HG03457 (cell line): ENCODE measurements at regions not wholly inside any gene's neighbourhood (a gene's known extent, or its start where the extent isn't known, plus 50 kb on each side); places are given as distances from the start of the nearest gene placed in this dataset.

ENCODE experiments used
- ATAC-seq: cut with Tn5 transposase; IDR thresholded peaks from one replicate; pipeline ENCODE4 v1.9.1; 2021; ENCODE audit warnings: moderate number of reproducible peaks; ENCODE audit not compliant: unreplicated experiment

DNA sequence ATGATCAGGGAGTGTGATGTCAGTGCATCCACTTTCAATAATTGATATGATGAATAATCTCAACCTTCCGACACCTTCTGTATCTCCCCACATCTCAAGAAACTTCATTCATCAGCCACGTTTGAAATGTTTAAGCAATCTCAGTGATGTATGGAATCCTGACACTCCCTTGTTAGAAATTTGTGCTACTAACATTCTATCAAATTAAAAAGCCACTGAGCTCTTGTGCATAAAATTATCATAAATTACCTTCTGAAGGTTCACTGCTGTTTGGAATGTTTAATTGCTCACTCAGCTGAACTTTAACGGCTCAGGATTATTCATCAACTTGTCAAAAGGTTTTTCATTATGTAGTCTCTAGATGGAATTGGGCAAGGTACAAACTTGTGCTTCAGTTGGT, 108.4 kb upstream of the DPH6 start:
- no peak for ATAC-seq

DNA sequence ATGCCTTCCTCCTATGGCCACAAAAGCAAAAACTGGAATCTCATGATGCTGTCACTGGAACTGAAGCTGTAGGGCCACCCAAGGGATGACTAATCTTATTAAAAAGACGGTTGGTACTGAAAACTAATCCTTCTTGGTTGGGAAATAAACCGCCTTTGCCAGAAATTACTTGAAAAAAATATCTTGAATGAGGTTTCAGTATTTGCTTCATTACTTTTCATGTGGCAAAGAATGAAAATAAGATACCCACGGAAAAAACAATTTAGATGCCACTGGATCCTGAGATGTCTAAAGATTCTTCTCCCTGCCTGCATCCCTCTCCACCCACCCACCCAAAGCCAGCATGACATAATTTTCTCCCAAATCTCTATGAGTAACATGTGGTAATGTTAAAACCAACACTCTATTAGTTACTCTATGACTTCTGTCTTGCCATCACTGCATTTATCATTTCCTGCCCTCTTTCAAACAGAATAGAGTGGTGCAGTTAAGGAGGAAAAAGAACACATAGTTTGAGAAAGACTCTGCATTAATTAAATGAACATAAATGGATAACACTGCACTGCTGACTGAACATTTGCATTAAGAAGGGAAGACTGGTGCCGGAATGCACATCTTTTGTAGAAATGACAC, 111.8 kb upstream of the DPH6 start:
- no peak for ATAC-seq

GRCh38 chr15:35663956-35664355, 118.0 kb upstream of the DPH6 start:
- no peak for ATAC-seq

DNA sequence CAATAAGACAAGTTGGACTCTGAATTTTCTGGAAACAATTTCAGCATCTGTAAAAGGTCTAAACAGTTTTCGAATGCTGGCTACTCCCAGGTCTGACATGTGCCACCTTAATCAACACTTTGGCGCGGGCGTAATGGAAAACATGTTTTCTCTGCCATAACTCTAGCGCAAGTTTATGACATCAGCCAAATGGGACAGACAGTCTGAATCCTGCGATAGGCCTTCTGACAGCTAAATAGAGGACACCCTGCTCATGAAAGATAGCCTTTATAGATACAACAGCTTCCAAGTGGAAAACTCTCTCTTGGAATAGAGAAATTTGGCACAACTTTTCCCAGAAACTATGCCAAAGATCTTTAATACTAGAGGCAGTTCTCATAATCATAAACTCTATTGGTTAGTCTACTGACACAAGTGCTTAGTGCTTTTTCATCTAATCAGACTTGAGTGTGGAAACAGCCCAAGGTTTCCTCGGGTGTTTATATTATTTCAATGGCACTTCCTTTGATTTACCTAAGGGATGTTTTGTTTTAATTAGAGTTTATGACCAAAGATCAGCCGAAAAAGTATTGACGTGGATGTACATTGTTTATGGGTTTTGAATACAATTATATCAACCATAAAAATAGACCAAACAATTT, 120.1 kb upstream of the DPH6 start:
- no peak for ATAC-seq

DNA sequence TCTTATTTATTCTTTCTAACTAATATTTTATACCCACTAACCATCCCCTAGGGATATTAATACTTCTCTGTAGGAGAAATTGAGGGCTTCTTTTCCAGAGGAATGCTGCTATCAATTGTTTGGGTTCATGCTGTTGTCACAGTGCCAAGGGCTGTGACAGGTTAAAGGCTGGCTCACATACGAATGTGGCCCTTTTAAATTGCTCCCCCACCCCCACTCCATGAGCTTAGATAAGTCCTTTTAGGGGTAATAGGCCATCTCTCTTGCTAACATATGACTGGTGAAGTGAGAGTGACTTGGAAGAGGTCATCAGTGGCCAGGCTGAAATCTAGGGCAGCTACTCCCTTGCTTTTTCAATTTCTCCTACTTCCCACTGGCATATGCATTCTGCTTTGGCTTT, 121.9 kb upstream of the DPH6 start:
- no peak for ATAC-seq

DNA sequence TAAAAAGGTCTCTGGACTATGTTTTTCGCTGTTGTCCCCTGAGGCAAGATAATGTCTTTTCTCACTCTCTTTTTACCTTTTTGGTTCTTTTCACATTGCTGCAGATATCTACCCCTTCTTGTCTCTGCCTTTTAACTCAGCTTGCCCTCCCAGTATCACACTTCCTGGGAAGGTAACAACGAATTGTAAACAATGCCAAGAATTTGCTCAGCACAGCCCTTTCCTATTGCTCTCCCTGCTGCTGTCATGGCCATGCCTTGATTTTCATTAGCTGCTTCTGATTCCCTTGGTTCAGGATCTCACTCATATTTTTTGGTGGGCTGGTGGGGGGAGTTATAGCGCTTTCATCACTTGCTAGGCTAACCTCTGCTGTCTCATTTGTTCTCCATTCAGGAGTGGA, 123.1 kb upstream of the DPH6 start:
- ATAC-seq: no peak

DNA sequence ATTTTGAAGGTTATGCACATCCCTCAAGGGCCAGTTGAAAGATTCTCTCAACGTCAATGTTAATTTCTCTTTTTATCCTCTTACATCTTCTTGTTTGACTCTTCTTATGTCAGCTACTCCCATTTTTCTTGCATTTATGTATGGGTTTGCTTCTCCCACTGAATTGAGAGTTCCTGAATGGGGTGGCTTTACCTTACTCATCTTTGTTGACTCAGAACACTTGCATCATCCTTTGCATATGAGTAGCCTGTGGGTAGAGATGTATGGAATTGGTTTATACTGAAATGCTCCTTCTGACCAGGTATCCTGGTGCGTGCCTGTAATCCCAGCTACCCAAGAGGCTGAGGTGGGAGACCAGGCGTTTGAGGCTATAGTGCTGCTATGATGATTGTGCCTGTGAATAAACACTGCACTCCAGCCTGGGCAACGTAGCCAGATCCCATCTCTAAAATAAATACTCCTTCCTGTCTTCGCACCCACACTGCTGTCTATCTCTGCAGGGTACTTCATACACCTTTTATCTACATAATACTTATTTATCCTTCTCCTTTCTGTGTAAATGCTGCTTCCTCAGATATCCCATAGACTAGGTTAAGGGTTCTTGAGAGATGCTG, 123.6 kb upstream of the DPH6 start:
- ATAC-seq: no peak

DNA sequence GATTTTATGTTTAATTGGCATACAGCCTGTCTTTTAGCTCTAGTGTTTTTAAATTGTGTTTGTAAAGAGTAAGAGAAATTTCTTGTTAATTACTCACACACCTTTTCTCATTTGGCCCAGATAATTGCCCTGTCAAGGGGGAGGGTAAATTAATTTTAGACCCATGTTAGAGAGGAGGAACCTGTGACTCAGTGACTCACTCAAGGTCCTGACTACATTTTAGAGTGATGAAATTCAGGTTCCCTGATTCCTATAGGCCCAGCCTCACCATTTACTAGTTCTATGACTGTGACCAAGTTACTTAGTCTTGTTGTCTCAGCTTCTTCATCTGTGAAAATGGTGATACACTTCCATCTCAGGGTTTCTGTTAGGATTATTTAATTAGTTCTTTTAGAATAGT, 125.2 kb upstream of the DPH6 start:
- ATAC-seq: no peak

DNA sequence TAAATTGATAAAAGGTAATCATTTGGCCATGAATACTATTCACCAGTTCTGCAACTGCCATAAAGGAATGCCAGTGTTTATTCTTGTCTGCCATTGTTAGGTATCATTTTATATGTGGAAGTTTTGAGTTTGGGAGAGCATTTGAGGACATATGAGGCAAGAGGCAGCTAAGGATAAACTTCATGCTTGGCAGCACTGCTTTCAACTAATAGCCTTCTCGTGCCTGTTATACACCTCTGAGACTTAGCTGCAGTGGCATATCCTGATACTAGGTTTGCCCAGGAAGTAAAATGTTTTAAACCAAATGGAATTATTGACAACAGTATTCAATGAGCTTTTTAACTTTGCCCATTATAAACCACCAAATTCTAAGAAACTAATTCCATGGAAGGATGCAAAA, 126.0 kb upstream of the DPH6 start:
- ATAC-seq: no peak

GRCh38 chr15:35673093-35673684, 127.2 kb upstream of the DPH6 start:
- ATAC-seq: peak; percentile 58

GRCh38 chr15:35674873-35675781, 129.2 kb upstream of the DPH6 start:
- ATAC-seq: no peak

GRCh38 chr15:35678774-35679173, 132.8 kb upstream of the DPH6 start:
- no peak for ATAC-seq

GRCh38 chr15:35679186-35679585, 133.2 kb upstream of the DPH6 start:
- no peak for ATAC-seq

- ATAC-seq: no peak
Measured at GRCh38 chr15:35680951-35681350, 135.0 kb upstream of the DPH6 start.

- ATAC-seq: no peak
Measured at GRCh38 chr15:35686347-35686746, 140.4 kb upstream of the DPH6 start.

DNA sequence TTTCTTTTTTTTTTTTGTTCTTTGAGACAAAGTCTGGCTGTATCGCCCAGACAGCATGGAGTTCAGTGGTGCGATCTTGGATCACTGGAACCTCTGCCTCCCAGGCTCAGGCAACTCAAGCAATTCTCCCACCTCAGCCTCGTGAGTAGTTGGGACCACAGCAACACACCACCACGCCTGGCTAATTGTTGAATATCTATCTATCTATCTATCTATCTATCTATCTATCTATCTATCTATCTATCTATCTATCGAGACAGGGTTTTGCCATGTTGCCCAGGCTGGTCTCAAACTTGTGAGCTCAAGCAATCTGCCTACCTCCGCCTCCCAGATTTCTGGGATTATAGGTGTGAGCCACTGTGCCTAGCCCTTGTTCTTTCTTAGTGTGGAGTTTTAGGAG, 143.3 kb upstream of the DPH6 start:
- ATAC-seq: no peak

DNA sequence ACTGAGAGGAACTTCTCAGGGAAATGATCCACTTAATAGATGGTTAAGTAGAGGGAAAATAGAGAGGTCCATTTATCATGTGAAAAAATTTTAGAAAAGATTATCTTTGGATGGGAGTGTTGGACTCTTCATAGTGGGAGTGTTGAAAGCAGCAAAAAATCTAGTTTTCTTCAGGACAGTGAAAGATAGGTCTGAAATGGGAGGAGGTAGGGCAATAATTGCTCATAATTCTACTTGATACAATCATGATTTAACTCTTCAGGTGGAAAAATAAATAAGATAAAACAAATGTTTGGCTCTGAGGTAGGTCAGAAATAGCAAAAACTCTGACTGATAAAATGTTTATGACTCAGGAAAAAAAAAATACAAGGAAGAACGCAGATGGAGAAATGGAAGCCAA, 144.1 kb upstream of the DPH6 start:
- no peak for ATAC-seq

GRCh38 chr15:35690698-35691116, 144.7 kb upstream of the DPH6 start:
- no peak for ATAC-seq

DNA sequence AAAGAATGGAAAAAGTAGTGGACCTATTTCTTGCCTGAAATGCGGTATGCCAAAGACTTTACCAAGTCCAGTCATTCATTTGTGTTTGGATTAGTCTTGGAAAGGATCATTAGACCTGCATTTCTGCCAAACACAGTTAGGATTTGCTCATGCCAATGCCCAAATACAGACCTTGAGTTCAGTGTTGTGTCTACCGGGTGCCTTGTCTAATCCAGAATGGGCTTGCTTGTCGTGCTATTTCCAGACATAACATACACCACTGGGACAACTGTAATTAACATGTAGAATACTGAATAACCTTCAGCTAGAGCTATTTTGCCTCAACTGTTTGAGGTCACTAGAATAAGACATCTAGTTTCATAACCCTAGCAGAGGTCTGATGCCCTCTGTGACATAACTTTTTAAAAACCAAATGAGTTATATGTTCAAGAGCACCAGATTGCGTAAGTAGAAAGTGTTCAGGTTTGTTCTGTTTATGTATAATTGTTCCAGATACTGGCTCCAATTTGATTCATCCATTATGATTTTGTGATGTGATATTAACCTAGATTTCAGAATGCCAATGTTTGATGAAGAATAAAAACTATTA, 145.3 kb upstream of the DPH6 start:
- ATAC-seq: no peak

- ATAC-seq: no peak
Measured at GRCh38 chr15:35691891-35692867, 146.2 kb upstream of the DPH6 start.
